ENCODE measurements at regions not wholly inside any gene's neighbourhood (a gene's known extent, or its start where the extent isn't known, plus 50 kb on each side); places are given as distances from the start of the nearest gene placed in this dataset.
"Not testable (repeated sequence)": the region's sequence is repeated elsewhere in the genome, so short reads cannot be mapped to it uniquely, and the experiment has no call there.

DNA sequence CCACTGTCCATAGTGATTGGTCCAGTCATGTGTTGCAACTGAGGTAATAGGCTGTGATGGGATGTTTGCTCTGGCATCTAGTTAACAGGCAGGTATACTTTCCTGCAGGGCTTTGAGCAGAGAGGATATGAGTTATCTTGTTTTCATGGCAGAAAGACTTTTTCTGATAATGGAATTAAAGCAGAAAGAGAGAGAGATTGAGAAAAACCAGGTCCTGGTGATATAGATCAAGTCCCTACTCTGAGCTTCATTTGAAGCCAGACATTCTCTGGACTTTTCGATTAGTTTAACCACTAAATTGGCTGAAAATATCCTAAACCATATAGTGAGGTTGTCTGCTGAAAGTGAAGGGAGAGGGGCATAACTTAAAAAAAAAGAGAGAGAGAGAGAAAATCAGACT, 233.8 kb upstream of the TBX18 start:
- no peaks in the 10 kb centered on the region for H3K36me3 ChIP-seq (replicated peaks in 1 of 2)
- 0 to 48% (median 32%) methylated on average over 1 of the region's 1 CpG for WGBS, 4 donors
- intact Hi-C loops (cut with DNase I) = no loop called here
- H3K4me1 ChIP-seq (replicated peaks in 1 of 2) = no peaks in the 10 kb centered on the region
- DNase-seq = no peak
- no peak overlapping the region for H3K4me3 ChIP-seq
- H3K27me3 ChIP-seq = no peaks in the 10 kb centered on the region
- TF ChIP-seq, protein P1, sequence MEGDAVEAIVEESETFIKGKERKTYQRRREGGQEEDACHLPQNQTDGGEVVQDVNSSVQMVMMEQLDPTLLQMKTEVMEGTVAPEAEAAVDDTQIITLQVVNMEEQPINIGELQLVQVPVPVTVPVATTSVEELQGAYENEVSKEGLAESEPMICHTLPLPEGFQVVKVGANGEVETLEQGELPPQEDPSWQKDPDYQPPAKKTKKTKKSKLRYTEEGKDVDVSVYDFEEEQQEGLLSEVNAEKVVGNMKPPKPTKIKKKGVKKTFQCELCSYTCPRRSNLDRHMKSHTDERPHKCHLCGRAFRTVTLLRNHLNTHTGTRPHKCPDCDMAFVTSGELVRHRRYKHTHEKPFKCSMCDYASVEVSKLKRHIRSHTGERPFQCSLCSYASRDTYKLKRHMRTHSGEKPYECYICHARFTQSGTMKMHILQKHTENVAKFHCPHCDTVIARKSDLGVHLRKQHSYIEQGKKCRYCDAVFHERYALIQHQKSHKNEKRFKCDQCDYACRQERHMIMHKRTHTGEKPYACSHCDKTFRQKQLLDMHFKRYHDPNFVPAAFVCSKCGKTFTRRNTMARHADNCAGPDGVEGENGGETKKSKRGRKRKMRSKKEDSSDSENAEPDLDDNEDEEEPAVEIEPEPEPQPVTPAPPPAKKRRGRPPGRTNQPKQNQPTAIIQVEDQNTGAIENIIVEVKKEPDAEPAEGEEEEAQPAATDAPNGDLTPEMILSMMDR (IDR thresholded peaks at IDR 0.05) = no peak
- no peak for TF ChIP-seq POLR2A (IDR thresholded peaks at IDR 0.05)
- no peaks in the 10 kb centered on the region for H3K9me3 ChIP-seq (replicated peaks in 1 of 3)
- H3K27ac ChIP-seq = no peak overlapping the region

DNA sequence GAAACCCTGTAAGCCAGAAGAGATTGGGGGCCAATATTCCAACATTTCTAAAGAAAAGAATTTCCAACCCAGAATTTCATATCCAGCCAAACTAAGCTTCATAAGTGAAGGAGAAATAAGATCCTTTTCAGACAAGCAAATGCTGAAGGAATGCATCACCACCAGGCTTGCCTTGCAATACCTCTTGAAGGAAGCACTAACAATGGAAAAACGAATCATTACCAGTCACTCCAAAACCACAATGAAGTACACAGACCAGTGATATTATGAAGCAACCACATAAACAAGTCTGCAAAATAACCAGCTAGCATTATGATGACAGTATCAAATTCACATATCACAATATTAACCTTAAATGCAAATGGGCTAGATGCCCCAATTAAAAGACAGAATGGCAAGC, 224.4 kb upstream of the TBX18 start:
- H3K27ac ChIP-seq; intact Hi-C loops (cut with DNase I); H3K4me1 ChIP-seq (replicated peaks in 1 of 2); H3K4me3 ChIP-seq; H3K27me3 ChIP-seq; H3K36me3 ChIP-seq (replicated peaks in 1 of 2); DNase-seq; H3K9me3 ChIP-seq (replicated peaks in 1 of 3): not testable (repeated sequence)
- WGBS, 4 donors = 36 to 48% (median 40%) methylated on average over 1 of the region's 1 CpG

DNA sequence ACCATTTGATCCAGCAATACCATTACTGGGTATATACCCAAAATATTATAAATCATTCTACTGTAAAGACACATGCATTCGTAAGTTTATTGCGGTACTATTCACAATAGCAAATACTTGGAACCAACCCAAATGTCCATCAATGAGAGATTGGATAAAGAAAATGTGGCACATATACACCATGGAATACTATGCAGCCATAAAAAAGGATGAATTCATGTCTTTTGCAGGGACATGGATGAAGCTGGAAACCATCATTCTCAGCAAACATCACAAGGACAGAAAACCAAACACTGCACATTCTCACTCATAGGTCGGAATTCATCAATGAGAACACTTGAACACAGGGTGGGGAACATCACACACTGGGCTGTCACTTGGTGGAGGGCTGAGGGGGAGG, 221.1 kb upstream of the TBX18 start:
- H3K4me1 ChIP-seq (replicated peaks in 1 of 2); H3K27me3 ChIP-seq; intact Hi-C loops (cut with DNase I); H3K9me3 ChIP-seq (replicated peaks in 1 of 3); H3K4me3 ChIP-seq; H3K27ac ChIP-seq; DNase-seq; H3K36me3 ChIP-seq (replicated peaks in 1 of 2): not testable (repeated sequence)
- WGBS, 4 donors = 81 to 90% (median 88%) methylated on average over 3 of the region's 3 CpGs

DNA sequence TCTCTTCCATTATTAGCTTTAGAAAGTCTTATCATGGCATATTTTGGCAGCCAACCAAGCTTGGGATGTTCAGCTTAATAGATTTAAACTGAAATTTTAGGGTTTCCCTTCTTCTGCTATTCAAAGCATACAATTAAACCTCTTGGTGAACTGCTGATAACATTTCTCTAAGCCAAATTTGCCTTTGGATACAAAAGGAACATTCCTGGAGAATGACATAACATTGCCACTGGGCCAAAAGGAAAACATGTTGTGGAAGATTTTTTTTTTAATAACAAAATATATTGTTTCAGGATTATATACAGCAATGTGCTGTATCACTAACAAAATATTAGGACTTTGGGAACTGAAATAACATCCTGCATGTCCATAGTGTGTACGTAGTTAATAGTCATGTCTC, 215.1 kb upstream of the TBX18 start:
- H3K27me3 ChIP-seq = no peaks in the 10 kb centered on the region
- TF ChIP-seq, protein P1 (IDR thresholded peaks at IDR 0.05) = no peak
- TF ChIP-seq POLR2A (IDR thresholded peaks at IDR 0.05) = no peak
- no peaks in the 10 kb centered on the region for H3K9me3 ChIP-seq (replicated peaks in 1 of 3)
- H3K4me3 ChIP-seq = no peak overlapping the region
- no peak for DNase-seq
- H3K36me3 ChIP-seq (replicated peaks in 1 of 2) = no peaks in the 10 kb centered on the region
- intact Hi-C loops (cut with DNase I) = no loop called here
- 56 to 68% (median 65%) methylated on average over 1 of the region's 1 CpG for WGBS, 4 donors
- no peaks in the 10 kb centered on the region for H3K4me1 ChIP-seq (replicated peaks in 1 of 2)
- H3K27ac ChIP-seq = no peak overlapping the region

DNA sequence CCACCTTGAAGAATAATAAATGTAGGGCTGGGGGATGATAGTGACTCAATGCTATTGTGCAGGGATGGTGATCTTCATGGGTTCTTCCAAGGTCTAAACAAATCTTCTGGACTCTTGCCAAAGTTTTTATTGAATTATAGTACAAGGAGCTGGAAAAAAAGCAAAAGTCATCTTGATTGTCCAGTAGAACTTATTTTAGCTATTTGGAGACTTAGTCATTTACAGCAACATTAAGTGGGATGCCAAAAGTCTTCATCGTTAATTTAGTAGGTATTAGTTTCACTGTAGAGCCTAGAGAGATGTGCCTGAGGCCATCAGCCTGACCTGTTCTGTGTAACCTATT, 212.9 kb upstream of the TBX18 start:
- 55 to 68% (median 60%) methylated on average over 1 of the region's 1 CpG for WGBS, 4 donors

More for the DNA sequence above, 212.9 kb upstream of the TBX18 start:
- H3K9me3 ChIP-seq (replicated peaks in 1 of 3) = no peaks in the 10 kb centered on the region
- no peak overlapping the region for H3K4me3 ChIP-seq
- no peak for DNase-seq
- intact Hi-C loops (cut with DNase I) = no loop called here
- no peak overlapping the region for H3K27ac ChIP-seq
- no peaks in the 10 kb centered on the region for H3K4me1 ChIP-seq (replicated peaks in 1 of 2)
- no peaks in the 10 kb centered on the region for H3K36me3 ChIP-seq (replicated peaks in 1 of 2)
- TF ChIP-seq POLR2A (IDR thresholded peaks at IDR 0.05) = no peak
- TF ChIP-seq, protein P1 (IDR thresholded peaks at IDR 0.05) = no peak
- no peaks in the 10 kb centered on the region for H3K27me3 ChIP-seq
